ENCODE measurements at regions not wholly inside any gene's neighbourhood (a gene's known extent, or its start where the extent isn't known, plus 50 kb on each side); places are given as distances from the start of the nearest gene placed in this dataset.
"Not testable (repeated sequence)": the region's sequence is repeated elsewhere in the genome, so short reads cannot be mapped to it uniquely, and the experiment has no call there.

- DNase-seq = not testable (repeated sequence)
These were observed 332.5 kb downstream of the DLEU7 start for GRCh38 chr13:50510885-50511545.

DNA sequence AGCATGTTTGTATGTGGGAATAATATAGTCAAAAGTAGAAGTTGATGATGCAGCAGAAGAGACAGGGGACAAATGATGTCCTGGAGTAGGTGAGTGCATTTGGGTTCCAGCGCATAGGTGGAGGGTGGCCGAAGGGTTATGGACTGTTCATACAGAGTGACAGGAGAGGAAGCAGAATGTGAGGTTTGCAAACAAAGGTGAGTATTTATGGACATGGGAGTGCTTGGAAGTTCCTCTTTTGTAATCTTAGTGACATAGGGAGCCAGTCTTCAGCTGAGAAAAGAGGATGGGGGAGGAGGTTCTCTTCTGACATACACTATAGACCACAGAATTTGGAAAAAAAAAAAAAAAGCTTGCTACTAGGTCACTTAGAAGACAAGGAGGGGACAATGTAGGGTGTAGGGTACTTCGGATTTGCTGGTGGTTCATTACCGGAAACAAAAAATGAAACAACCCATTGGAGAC is 331.6 kb downstream of the DLEU7 start:
- no peak for DNase-seq

DNA sequence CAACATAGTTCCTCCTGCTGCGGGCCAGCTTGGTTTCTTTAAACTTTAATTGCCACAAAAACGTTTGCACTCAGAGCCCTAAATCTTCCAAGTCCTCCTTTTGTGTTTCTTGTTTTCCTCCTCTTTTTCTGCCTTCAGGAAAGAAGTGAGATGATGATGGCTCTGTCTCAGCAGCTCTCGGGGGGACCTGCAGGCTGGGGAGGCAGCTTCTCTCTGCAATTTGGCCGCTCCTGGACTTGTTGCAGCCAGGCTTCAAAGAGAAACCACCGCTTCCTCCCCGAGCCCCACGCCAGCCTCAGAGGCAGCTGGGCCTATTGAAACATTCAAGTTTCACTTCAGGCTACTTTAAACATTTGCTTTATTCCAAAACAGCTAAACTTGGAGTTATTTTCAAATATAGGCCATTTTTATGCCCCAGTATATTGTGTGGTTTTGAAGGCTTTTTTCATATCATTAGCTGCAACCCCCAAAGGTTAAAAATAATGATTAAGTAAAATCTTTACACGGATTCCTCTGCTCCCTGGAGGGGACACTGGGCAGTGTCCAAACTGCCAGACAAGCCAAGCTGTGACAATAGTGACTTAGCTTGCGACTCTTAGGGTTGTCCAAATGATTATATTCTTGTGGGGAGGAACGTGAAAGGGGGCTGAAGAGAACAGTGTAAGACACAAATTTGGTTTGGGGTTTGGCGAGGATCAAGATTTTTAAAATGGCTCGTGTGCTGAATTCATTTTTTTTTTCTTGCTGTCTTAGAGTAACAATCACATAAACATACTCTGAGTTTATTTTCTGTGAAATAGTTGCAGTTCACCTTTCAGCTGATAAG is 330.8 kb downstream of the DLEU7 start:
- DNase-seq = no peak

DNA sequence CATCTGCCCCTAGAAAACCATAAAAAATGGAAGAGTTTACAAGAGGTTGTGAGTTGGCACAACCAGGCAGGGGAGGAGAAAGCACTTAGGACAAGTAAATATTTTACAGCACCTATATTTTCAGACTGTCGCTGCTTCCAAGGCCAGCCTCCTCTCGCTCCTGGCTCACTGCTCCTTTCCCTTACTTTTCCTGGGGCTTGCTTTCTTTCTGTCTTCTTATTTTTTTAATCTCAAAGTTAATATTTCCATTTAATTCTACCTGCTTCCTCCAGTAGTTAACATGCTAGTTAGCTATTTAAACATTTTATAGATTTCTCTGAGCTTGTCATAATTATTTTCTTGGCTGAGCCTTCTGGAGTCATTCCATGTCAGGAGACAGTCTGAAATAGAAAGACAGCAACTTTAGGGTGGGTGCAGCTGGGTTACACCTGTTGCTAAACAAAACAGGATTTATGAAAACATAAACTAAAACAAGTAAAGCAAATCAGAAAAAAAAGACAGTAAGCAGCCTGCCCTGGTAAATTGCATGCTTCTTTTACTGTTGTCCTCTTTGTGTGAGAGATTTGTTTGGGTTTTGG is 330.1 kb downstream of the DLEU7 start:
- DNase-seq = no peak

GRCh38 chr13:50514249-50514648 is 329.2 kb downstream of the DLEU7 start:
- no peak for DNase-seq

DNA sequence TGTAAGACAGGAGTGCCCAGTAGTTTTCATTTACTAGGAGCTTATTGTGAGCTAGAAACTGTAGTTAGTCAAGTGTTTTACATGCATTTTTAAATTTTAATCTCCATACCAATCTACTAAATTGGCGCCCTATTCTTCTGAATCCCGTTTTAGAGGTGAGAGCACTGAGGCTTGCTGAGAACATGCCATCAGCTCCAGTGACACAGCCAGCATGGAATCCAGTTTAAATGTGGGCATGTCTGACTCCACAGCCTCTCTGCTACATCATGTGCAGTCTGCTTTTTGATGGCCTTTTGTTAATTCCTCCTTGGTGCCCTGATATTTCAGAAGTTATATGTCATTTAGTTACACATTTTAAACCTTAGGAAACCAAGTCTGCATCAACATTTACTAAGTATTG is 325.4 kb downstream of the DLEU7 start:
- no peak for DNase-seq

DNA sequence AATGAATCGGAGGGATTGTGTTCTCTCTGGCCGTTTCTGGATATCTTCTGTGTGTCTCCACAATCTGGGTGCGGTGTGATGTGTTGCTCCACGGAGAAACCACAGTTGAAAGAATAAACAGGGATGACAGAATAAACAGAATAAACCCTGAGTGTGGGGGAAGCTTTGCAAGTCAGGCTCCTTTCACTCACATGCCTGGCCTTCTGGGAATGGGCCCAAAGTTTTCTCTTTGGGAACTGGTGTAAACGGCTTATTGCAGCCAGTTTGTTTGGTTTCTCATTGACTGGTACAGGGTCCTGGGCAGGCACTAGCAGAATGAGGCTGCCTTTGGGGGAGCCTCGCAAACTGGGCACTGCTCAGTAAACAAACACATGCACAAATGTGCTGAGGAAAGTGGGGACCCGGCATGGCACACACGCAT is 324.7 kb downstream of the DLEU7 start:
- DNase-seq = no peak

GRCh38 chr13:50519866-50520265 is 323.6 kb downstream of the DLEU7 start:
- no peak for DNase-seq

- no peak for DNase-seq
These were observed 322.3 kb downstream of the DLEU7 start for GRCh38 chr13:50521006-50521830.

GRCh38 chr13:50521831-50522149 is 321.7 kb downstream of the DLEU7 start:
- DNase-seq = no peak

DNA sequence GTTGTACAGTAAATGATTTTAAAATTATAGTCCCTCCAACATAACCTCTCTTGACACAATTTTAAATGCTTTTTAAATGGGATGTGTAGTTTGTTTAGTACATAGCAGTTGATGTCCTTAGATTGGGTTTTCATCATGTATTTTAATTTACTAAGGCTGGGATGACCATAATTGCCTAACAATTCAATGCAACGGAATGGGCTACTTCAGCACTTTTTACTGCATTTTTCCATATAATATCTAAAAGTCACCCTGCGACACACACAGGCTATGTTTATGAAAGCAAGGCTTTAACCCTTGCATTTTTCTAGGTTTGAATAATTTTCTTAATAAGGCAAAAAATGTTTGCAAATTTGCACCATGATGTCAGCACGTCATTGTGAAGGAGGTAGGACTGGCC is 321.0 kb downstream of the DLEU7 start:
- no peak for DNase-seq

DNA sequence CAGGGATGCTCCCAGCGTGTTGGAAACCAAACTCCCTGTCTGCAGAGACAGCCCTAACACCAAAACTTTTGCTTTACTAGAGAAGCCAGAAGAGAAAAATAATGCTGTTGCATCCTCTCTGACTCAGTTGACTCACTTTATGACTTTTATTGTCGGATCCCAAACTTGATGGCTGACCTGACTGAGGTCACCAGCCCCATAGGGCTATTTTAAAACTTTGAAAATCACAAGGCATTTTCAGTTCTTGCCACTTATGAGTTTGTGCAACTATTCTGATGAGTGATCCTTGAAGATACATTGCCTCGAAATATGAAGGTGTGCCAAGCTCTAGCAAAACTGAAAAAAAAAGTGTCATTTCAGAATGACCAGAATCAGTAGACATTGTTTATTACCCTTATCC is 320.2 kb downstream of the DLEU7 start:
- no peak for DNase-seq

- no peak for DNase-seq
These were observed 318.9 kb downstream of the DLEU7 start for GRCh38 chr13:50524560-50524959.

DNA sequence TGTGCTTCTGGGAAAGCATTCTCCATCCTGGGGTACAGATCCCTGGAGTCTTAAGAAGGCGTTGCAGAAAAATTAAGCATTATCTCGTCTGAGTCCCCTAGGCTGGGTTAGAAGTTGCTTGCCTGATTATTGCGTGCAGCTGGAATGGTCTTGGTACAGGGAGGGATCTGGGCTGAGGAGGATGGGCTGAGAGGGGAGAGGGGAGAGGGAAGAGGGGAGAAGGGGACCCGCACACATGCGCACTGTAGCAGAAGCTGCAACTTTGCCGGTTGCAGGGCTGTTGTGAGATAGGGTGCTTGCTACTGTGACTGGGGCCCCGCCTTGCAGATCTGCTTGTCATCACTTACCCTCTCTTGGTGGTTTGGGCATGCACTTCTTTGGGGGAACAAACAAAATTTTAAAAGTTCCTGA is 316.8 kb downstream of the DLEU7 start:
- DNase-seq = no peak

- DNase-seq = no peak
These were observed 316.3 kb downstream of the DLEU7 start for GRCh38 chr13:50527188-50527587.

- DNase-seq = no peak
These were observed 315.6 kb downstream of the DLEU7 start for GRCh38 chr13:50527612-50528509.

DNA sequence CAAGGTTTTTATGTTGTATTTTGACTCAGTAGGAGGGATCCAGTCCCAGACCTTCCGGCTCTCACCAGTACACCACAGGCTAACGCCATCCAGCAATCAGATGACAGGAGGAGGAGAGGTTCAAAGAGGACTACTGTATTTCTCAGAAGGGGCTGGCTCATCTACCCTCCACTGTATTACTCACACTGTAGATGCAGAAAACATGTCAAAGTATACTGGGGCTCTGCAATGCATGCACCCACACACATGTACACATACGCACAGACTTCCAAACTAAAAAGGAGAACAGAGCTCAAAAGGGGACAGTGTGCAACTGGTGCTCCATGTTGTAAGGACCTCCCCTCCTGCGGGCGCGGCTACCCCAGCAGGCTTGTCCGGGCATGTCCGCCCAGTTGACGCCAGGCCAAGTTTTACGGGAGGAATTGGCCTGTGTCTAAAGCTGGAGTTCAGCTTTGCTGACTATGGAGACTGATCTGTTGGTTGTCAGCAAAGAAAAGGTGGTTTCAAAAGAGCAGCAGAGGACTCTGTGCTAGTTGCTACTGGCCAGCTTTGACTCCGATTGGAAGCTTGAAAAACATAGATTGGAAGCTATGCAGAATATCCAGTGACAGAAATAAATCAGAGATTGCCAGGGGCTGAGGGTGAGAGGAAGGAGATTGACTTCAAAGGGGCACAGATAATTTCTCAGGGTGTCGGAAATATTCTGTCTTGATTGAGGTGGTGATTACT is 314.2 kb downstream of the DLEU7 start:
- DNase-seq = no peak

- DNase-seq = no peak
These were observed 311.3 kb downstream of the DLEU7 start for GRCh38 chr13:50531917-50532899.

- DNase-seq = no peak
These were observed 308.4 kb downstream of the DLEU7 start for GRCh38 chr13:50535050-50535449.

- DNase-seq = no peak
These were observed 306.5 kb downstream of the DLEU7 start for GRCh38 chr13:50537029-50537428.

Data from activated T-cell treated with anti-CD3 and anti-CD28 coated beads for 4 hours (primary cell).